ENCODE measurements at regions not wholly inside any gene's neighbourhood (a gene's known extent, or its start where the extent isn't known, plus 50 kb on each side); places are given as distances from the start of the nearest gene placed in this dataset.
A peak's percentile ranks its signal among the peaks of the same experiment; 100 is the strongest.

DNA sequence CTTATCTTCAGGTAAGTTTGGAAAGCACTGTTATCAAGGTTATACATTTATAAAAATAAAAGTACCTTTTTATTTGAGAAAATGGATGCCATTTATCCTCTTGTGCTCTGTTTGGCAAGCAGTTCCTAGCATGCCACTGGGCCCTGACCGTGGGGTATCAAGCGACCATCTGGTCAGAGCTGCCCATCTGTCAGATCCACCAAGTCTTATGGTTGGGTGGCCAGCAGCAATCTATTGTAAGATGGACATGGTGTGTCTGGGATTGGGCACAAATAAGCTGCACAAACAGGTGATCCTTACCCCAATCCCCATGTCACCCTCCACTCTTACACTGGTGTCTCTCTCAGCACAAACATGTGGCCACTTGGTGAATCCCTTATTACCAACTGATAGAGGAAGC is 178.5 kb downstream of the DLEU7 start:
- no peak for DNase-seq
- ATAC-seq: no peak
- H3K36me3 ChIP-seq: no peaks in the 10 kb centered on the region
- TF ChIP-seq POLR2A (IDR thresholded peaks at IDR 0.05): no peak
- TF ChIP-seq, protein P1, sequence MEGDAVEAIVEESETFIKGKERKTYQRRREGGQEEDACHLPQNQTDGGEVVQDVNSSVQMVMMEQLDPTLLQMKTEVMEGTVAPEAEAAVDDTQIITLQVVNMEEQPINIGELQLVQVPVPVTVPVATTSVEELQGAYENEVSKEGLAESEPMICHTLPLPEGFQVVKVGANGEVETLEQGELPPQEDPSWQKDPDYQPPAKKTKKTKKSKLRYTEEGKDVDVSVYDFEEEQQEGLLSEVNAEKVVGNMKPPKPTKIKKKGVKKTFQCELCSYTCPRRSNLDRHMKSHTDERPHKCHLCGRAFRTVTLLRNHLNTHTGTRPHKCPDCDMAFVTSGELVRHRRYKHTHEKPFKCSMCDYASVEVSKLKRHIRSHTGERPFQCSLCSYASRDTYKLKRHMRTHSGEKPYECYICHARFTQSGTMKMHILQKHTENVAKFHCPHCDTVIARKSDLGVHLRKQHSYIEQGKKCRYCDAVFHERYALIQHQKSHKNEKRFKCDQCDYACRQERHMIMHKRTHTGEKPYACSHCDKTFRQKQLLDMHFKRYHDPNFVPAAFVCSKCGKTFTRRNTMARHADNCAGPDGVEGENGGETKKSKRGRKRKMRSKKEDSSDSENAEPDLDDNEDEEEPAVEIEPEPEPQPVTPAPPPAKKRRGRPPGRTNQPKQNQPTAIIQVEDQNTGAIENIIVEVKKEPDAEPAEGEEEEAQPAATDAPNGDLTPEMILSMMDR (IDR thresholded peaks at IDR 0.05): no peak
- 96 to 100% (median 98%) methylated on average over 2 of the region's 2 CpGs for WGBS, 4 donors
- H3K9me3 ChIP-seq: peaks cover 0 to 10% (median 0%) of the 10 kb centered on the region in 12 donors
- H3K4me3 ChIP-seq: no peak overlapping the region
- no peaks in the 10 kb centered on the region for H3K27me3 ChIP-seq
- intact Hi-C loops (cut with DNase I): loop anchor here in 1 of 10 donors (10.0 kb wide), 1 partner anchor 60 kb away; no protein-coding TSS in a partner anchor
- peaks cover 0 to under 1% (median 0%) of the 10 kb centered on the region in 12 donors for H3K4me1 ChIP-seq
- no peak overlapping the region for H3K27ac ChIP-seq

DNA sequence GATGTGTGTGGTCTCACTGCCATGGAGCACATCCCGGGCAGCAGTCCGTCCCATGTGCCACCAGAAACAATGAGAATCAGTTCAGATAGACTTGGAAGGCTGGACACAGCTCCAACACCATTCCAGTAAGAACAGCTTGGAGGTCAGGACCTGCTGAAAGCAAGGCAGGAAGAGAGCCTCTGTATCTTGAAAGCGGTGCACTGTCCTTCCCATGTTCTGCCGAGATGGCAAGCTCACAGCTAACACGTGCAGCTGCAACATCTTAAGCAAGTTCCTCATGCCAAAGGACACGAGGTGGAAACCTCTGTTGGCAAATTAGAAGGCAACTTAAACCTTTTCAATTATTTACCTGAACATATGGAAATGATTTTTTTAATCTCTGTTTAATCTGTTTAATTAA is 175.4 kb downstream of the DLEU7 start:
- peaks cover 0 to 15% (median 0%) of the 10 kb centered on the region in 12 donors for H3K4me1 ChIP-seq
- no peaks in the 10 kb centered on the region for H3K36me3 ChIP-seq
- peaks cover 0 to 10% (median 0%) of the 10 kb centered on the region in 12 donors for H3K9me3 ChIP-seq
- ATAC-seq (no peak), DNase-seq (no peak)
- H3K27me3 ChIP-seq: no peaks in the 10 kb centered on the region
- intact Hi-C loops (cut with DNase I): loop anchor here in 1 of 10 donors (10.0 kb wide), 1 partner anchor 63 kb away; no protein-coding TSS in a partner anchor
- no peak overlapping the region for H3K4me3 ChIP-seq
- no peak overlapping the region for H3K27ac ChIP-seq
- no peak for TF ChIP-seq POLR2A (IDR thresholded peaks at IDR 0.05)
- TF ChIP-seq, protein P1 (IDR thresholded peaks at IDR 0.05): no peak
- WGBS, 4 donors: 63 to 91% (median 80%) methylated on average over 6 of the region's 6 CpGs

DNA sequence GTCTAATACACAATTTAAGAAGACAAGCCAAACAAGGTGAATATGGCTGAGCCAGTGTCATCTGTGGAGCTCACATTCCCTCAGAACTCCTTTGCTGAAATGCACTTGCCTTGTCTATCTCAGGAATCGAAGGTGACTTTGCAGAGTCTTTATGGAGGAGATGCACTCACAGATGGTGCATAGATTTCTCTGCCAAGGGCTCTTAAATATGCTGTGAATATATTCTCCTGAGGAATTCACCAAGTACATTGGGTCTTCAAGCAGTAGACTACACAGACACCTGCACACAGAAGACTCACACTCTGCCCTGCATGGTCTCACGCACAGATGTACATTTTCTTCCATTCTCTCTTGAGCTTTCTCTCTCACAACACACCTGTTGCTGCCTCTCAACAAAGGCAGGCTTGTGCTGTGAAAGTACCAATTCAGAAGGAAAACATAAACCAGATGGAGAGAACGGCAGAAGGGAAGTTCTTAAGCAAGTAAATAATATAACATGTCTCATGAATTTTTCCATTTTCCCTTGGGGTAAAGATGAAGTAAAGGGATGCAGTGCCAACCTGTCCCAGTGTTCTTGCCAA is 174.7 kb downstream of the DLEU7 start:
- 76 to 91% (median 83%) methylated on average over 3 of the region's 3 CpGs for WGBS, 4 donors
- no peak for DNase-seq
- H3K27me3 ChIP-seq: no peaks in the 10 kb centered on the region
- H3K4me3 ChIP-seq: no peak overlapping the region
- H3K36me3 ChIP-seq: no peaks in the 10 kb centered on the region
- no peak for ATAC-seq
- H3K27ac ChIP-seq: no peak overlapping the region
- H3K9me3 ChIP-seq: peaks cover 0 to 10% (median 0%) of the 10 kb centered on the region in 12 donors
- peaks cover 0 to 15% (median 0%) of the 10 kb centered on the region in 12 donors for H3K4me1 ChIP-seq
- TF ChIP-seq, protein P1 (IDR thresholded peaks at IDR 0.05): no peak
- no peak for TF ChIP-seq POLR2A (IDR thresholded peaks at IDR 0.05)
- intact Hi-C loops (cut with DNase I): loop anchor here in 1 of 10 donors (10.0 kb wide), 1 partner anchor 64 kb away; no protein-coding TSS in a partner anchor

DNA sequence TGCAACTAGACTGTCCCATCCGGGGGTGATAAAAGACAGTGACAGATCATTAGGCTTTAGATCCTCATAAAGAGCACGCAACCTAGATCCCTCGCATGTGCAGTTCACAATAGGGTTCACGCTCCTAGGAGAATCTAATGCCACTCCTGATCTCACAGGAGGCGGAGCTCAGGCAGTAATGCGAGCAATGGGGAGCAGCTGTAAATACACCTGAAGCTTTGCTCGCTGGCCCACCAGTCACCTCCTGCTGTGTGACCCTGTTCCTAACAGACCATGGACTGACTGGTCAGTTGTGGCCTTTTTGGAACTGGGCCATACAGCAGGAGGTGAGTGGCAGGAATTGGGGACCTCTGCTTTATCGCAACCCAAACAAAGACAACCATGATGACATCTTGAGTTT is 173.2 kb downstream of the DLEU7 start:
- H3K27me3 ChIP-seq: no peaks in the 10 kb centered on the region
- DNase-seq (no peak), ATAC-seq (no peak)
- intact Hi-C loops (cut with DNase I): loop anchor here in 1 of 10 donors (10.0 kb wide), 1 partner anchor 545 kb away; no protein-coding TSS in a partner anchor
- H3K9me3 ChIP-seq: peaks cover 0 to 10% (median 0%) of the 10 kb centered on the region in 12 donors
- TF ChIP-seq, protein P1 (IDR thresholded peaks at IDR 0.05): no peak
- no peak for TF ChIP-seq POLR2A (IDR thresholded peaks at IDR 0.05)
- WGBS, 4 donors: 94 to 97% (median 96%) methylated on average over 6 to 8 of the region's 8 CpGs
- no peaks in the 10 kb centered on the region for H3K36me3 ChIP-seq
- peaks cover 0 to 15% (median 0%) of the 10 kb centered on the region in 12 donors for H3K4me1 ChIP-seq
- H3K27ac ChIP-seq: peak overlapping the region in 3 of 12 donors; percentile 13 to 27 (median 25)
- no peak overlapping the region for H3K4me3 ChIP-seq

Data from heart left ventricle (tissue), 16 donors.